NB4 (cell line): ENCODE measurements at regions not wholly inside any gene's neighbourhood (a gene's known extent, or its start where the extent isn't known, plus 50 kb on each side); places are given as distances from the start of the nearest gene placed in this dataset.

Experiments used
- POLR2A ChIP-seq: IDR thresholded peaks from 2 replicates; pipeline ENCODE4 v1.6.1; 2011; ENCODE audit warnings: mild to moderate bottlenecking; ENCODE audit not compliant: insufficient read length; ENCODE audit errors: extremely low read depth
- TF ChIP-seq, protein P1 (sequence below): IDR thresholded peaks from 2 replicates; pipeline ENCODE4 v1.6.1; 2011; ENCODE audit warnings: low read depth, low read length

DNA sequence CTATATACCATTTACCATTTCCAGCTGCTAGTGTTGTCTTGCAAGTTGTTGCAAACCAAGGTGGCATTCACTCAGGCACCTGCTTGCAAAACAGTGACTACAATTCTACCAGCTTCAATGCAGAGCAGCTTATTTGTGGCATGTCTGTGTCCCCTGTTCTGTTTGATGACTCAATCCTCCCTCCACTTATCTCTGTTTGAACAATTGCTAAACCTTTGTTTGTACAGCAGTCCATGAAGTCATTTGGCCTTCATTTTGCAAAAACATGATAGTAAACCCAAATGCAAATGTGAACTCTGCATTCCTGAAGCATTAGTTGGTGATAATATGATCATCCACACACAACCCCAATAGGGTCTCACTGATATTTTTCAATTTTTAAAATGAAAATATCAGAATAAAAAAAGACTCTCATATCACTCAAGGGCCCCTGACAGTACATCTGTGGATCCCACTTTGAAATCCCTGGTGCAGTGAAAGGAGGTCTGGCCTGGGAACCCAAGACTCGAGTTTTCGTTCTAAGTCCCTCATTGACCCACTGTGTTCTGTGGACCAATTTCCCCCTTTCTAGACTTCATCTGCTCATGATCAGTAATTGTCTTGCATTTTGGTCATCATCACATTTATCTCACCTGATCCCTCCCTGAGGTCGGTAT, 425.4 kb downstream of the RPS24 start:
- TF ChIP-seq POLR2A, result no peak
- TF ChIP-seq, protein P1, sequence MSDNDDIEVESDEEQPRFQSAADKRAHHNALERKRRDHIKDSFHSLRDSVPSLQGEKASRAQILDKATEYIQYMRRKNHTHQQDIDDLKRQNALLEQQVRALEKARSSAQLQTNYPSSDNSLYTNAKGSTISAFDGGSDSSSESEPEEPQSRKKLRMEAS, result no peak
